Liver (tissue), 8 donors: ENCODE measurements at regions not wholly inside any gene's neighbourhood (a gene's known extent, or its start where the extent isn't known, plus 50 kb on each side); places are given as distances from the start of the nearest gene placed in this dataset.

ENCODE experiments used
- DNase-seq: peaks from one replicate; pipeline ENCODE4 v3.0.0-alpha.2; 2017; ENCODE audit warnings: low spot score
- H3K27ac ChIP-seq, 2 donors: one replicate each; pipeline ENCODE4 v1.7.0; 2013; ENCODE audit warnings: inconsistent platforms in 2 of 2, low read length in 2 of 2, control low read depth in 1 of 2, low read depth in 1 of 2, mild to moderate bottlenecking in 1 of 2
- H3K27me3 ChIP-seq, 4 donors: one replicate each; pipeline versions ENCODE4 v1.6.1 to v1.7.0; 2013; ENCODE audit warnings: low read length in 3 of 4, inconsistent platforms in 1 of 4, mild to moderate bottlenecking in 1 of 4, moderate library complexity in 1 of 4; ENCODE audit not compliant: control insufficient read depth in 4 of 4, insufficient read depth in 4 of 4
- H3K36me3 ChIP-seq, 4 donors: one replicate each; pipeline versions ENCODE4 v1.6.1 to v1.7.0; 2013; ENCODE audit warnings: low read length in 3 of 4, mild to moderate bottlenecking in 3 of 4, low read depth in 1 of 4, moderate library complexity in 1 of 4; ENCODE audit not compliant: control insufficient read depth in 4 of 4, insufficient read depth in 3 of 4
- H3K4me1 ChIP-seq, 4 donors: one replicate each; pipeline versions ENCODE4 v1.6.1 to v1.7.0; 2013; ENCODE audit warnings: low read length in 3 of 4, mild to moderate bottlenecking in 3 of 4, moderate library complexity in 1 of 4; ENCODE audit not compliant: control insufficient read depth in 4 of 4, insufficient read depth in 4 of 4
- H3K4me3 ChIP-seq, 3 donors: one replicate each; pipeline versions ENCODE4 v1.6.1 to v1.7.0; 2013; ENCODE audit warnings: low read length in 3 of 3, control low read depth in 1 of 3, low read depth in 1 of 3, mild to moderate bottlenecking in 1 of 3
- H3K9ac ChIP-seq, 2 donors: one replicate each; pipeline ENCODE4 v1.7.0; 2013; ENCODE audit warnings: low read length in 2 of 2, mild to moderate bottlenecking in 2 of 2, moderate library complexity in 2 of 2, control low read depth in 1 of 2, low read depth in 1 of 2
- H3K9me3 ChIP-seq, 4 donors: one replicate each; pipeline versions ENCODE4 v1.6.1 to v1.7.0; 2013; ENCODE audit warnings: low read length in 3 of 4; ENCODE audit not compliant: control insufficient read depth in 4 of 4
- FOXA2 ChIP-seq: IDR thresholded peaks from 2 replicates; pipeline ENCODE4 v1.6.1; 2016; ENCODE audit warnings: antibody characterized with exemption
- JUND ChIP-seq, 2 donors: IDR thresholded peaks; 2 replicates each; pipeline ENCODE4 v1.6.1; 2016; ENCODE audit warnings: antibody characterized with exemption in 2 of 2
- MAX ChIP-seq: IDR thresholded peaks from 2 replicates; pipeline ENCODE4 v1.6.1; 2016; ENCODE audit warnings: antibody characterized with exemption
- SP1 ChIP-seq: IDR thresholded peaks from 2 replicates; pipeline ENCODE4 v1.6.1; 2018; ENCODE audit warnings: antibody characterized with exemption, mild to moderate bottlenecking
- YY1 ChIP-seq: IDR thresholded peaks from 2 replicates; pipeline ENCODE4 v1.6.1; 2016; ENCODE audit warnings: antibody characterized with exemption, mild to moderate bottlenecking
- ZBTB33 ChIP-seq: IDR thresholded peaks from 2 replicates; pipeline ENCODE4 v1.6.1; 2016; ENCODE audit warnings: antibody characterized with exemption
- WGBS: extraction: QIAGEN DNeasy Blood & Tissue Kit; methylation state at CpG from one replicate; pipeline ENCODE4 v1.1.7; 2013; 5-methylcytosine and 5-hydroxymethylcytosine counted together
- TF ChIP-seq, protein P1 (sequence below): fragments of 150-350 bp; IDR thresholded peaks from 2 replicates; pipeline ENCODE4 v1.5.1; 2017; ENCODE audit warnings: improper control_type of control experiment, low read depth, low read length; ENCODE audit not compliant: missing input control
- donor health status: healthy.
- donor health status: healthy.
- donor health status: healthy.
- donor health status: healthy.
- donor health status: healthy.

DNA sequence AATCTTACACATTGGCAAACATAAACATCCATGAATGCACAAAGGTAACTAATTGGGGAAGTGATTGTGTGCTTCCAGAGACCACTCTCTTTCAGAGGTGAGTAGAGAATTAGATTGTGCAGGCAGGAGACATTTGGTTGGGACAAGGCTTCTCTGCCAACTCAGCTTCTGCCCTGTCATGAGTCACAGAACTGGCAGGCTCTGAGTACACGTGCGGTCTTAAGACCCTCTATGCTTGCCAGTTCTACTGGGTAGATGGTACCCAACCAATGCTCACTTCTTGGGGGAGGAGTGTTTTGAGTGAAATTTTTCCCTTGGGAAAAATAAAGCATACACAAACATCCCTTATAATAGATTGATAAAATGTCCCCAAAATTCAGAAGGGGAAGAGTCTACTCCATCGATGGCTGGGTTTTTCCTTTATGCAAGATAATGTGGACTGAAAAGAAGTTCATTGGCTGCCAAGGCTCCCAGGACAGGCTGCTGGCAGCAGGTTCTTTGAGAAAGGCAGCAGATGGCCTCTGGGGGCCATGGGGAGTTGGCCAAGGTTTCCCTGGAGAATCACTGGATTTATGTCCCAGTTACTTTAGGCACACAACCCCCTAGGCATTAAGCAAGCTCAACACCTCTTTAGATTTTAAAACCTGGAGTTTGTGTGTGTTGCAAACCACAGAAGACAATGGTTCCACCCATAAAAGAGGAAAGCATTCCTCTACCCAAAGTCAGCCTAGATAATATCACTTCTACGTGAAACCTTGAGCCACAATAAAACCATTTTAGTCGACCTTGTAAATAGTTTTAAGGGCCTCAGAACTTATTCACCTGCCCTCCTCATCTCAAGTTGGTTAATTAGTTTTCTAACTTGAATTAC is 417.0 kb downstream of the TXNL1 start:
- 87% methylated on average over 5 of the region's 5 CpGs for WGBS
- Histone ChIP-seq H3K27me3 (no peaks in the 10 kb centered on the region), H3K36me3 (no peaks in the 10 kb centered on the region), H3K9me3 (no peaks in the 10 kb centered on the region), H3K4me3 (no peak overlapping the region), H3K4me1 (no peaks in the 10 kb centered on the region), H3K9ac (no peak overlapping the region), H3K27ac (no peak overlapping the region)
- TF ChIP-seq, protein P1, sequence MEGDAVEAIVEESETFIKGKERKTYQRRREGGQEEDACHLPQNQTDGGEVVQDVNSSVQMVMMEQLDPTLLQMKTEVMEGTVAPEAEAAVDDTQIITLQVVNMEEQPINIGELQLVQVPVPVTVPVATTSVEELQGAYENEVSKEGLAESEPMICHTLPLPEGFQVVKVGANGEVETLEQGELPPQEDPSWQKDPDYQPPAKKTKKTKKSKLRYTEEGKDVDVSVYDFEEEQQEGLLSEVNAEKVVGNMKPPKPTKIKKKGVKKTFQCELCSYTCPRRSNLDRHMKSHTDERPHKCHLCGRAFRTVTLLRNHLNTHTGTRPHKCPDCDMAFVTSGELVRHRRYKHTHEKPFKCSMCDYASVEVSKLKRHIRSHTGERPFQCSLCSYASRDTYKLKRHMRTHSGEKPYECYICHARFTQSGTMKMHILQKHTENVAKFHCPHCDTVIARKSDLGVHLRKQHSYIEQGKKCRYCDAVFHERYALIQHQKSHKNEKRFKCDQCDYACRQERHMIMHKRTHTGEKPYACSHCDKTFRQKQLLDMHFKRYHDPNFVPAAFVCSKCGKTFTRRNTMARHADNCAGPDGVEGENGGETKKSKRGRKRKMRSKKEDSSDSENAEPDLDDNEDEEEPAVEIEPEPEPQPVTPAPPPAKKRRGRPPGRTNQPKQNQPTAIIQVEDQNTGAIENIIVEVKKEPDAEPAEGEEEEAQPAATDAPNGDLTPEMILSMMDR = no peak
- TF ChIP-seq YY1 = no peak
- DNase-seq = no peak

DNA sequence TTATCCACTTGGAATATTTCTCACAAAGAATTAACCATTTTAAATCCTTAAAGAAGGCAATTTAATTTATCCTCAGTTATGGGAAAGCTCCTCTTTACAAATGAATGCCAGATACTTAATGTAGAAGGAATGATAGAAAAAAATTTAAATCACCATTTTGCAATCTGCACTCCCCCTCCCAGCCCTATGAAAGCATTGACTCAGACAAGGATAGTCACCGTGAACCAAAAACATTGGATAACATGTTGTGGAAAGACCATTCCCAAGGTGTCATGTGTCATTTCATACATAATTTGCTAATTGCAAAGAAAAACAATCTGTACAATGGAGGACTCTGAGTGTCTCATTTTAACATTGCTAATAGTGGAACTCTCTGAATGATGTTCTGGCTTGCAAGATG is 421.0 kb downstream of the TXNL1 start:
- DNase-seq = no peak
- WGBS = 96% methylated on average over 1 of the region's 1 CpG

GRCh38 chr18:56214706-56215105 is 423.7 kb downstream of the TXNL1 start:
- Histone ChIP-seq H3K9me3 (no peaks in the 10 kb centered on the region), H3K27me3 (no peaks in the 10 kb centered on the region), H3K9ac (no peak overlapping the region), H3K36me3 (no peaks in the 10 kb centered on the region), H3K4me1 (no peaks in the 10 kb centered on the region), H3K27ac (no peak overlapping the region), H3K4me3 (no peak overlapping the region)
- DNase-seq = no peak
- 49% methylated on average over 1 of the region's 1 CpG for WGBS
- TF ChIP-seq MAX (no peak), ZBTB33 (no peak), FOXA2 (no peak)

More for the DNA sequence above, 421.0 kb downstream of the TXNL1 start:
- H3K9me3 ChIP-seq = no peaks in the 10 kb centered on the region
- H3K9ac ChIP-seq = no peak overlapping the region
- no peaks in the 10 kb centered on the region for H3K4me1 ChIP-seq
- H3K27me3 ChIP-seq = no peaks in the 10 kb centered on the region
- no peak overlapping the region for H3K27ac ChIP-seq
- no peak overlapping the region for H3K4me3 ChIP-seq
- H3K36me3 ChIP-seq = no peaks in the 10 kb centered on the region
- TF ChIP-seq JUND (IDR thresholded peaks at IDR 0.05) (no peak), SP1 (no peak), ZBTB33 (no peak), FOXA2 (no peak)
- TF ChIP-seq, protein P1 = no peak
